Endothelial cell of hepatic sinusoid (primary cell): ENCODE measurements at regions not wholly inside any gene's neighbourhood (a gene's known extent, or its start where the extent isn't known, plus 50 kb on each side); places are given as distances from the start of the nearest gene placed in this dataset.

ENCODE experiments used
- in situ Hi-C: cut with HindIII; loops from 2 replicates; pipeline ENCODE4 v1.10.0; 2017; ENCODE audit warnings: low sequenced_read_pairs

GRCh38 chr12:93170928-93171327 is 206.8 kb upstream of the NUDT4 start:
- in situ Hi-C loops, result no loop called here

GRCh38 chr12:93173178-93173957 is 204.4 kb upstream of the NUDT4 start:
- in situ Hi-C loops, result no loop called here

- in situ Hi-C loops, result no loop called here
These were observed 203.7 kb upstream of the NUDT4 start for GRCh38 chr12:93174048-93174447.

- in situ Hi-C loops, result no loop called here
These were observed 203.3 kb upstream of the NUDT4 start for GRCh38 chr12:93174473-93174872.

- in situ Hi-C loops, result no loop called here
These were observed 201.6 kb upstream of the NUDT4 start for GRCh38 chr12:93176165-93176564.

GRCh38 chr12:93176610-93177126 is 201.1 kb upstream of the NUDT4 start:
- in situ Hi-C loops, result no loop called here

- in situ Hi-C loops, result no loop called here
These were observed 200.2 kb upstream of the NUDT4 start for GRCh38 chr12:93177208-93178153.

GRCh38 chr12:93178154-93178878 is 199.4 kb upstream of the NUDT4 start:
- in situ Hi-C loops, result no loop called here

GRCh38 chr12:93179792-93180191 is 197.9 kb upstream of the NUDT4 start:
- in situ Hi-C loops, result no loop called here

GRCh38 chr12:93180566-93180965 is 197.2 kb upstream of the NUDT4 start:
- in situ Hi-C loops, result no loop called here

- in situ Hi-C loops, result no loop called here
These were observed 196.2 kb upstream of the NUDT4 start for GRCh38 chr12:93181409-93181965.

GRCh38 chr12:93183940-93184671 is 193.6 kb upstream of the NUDT4 start:
- in situ Hi-C loops, result no loop called here

- in situ Hi-C loops, result loop anchor here (5.0 kb wide), 2 partner anchors 33 to 112 kb away; no protein-coding TSS in a partner anchor
These were observed 192.9 kb upstream of the NUDT4 start for GRCh38 chr12:93184672-93185368.

GRCh38 chr12:93185369-93185741 is 192.4 kb upstream of the NUDT4 start:
- in situ Hi-C loops, result loop anchor here (5.0 kb wide), 2 partner anchors 33 to 112 kb away; no protein-coding TSS in a partner anchor

- in situ Hi-C loops, result loop anchor here (5.0 kb wide), 2 partner anchors 34 to 111 kb away; no protein-coding TSS in a partner anchor
These were observed 191.6 kb upstream of the NUDT4 start for GRCh38 chr12:93186131-93186530.

GRCh38 chr12:93186621-93187020 is 191.1 kb upstream of the NUDT4 start:
- in situ Hi-C loops, result loop anchor here (5.0 kb wide), 2 partner anchors 34 to 111 kb away; no protein-coding TSS in a partner anchor

GRCh38 chr12:93191423-93191822 is 186.3 kb upstream of the NUDT4 start:
- in situ Hi-C loops, result no loop called here

- in situ Hi-C loops, result no loop called here
These were observed 185.8 kb upstream of the NUDT4 start for GRCh38 chr12:93191956-93192355.

- in situ Hi-C loops, result no loop called here
These were observed 184.8 kb upstream of the NUDT4 start for GRCh38 chr12:93192878-93193277.
